Adrenal gland (tissue), 5 donors: ENCODE measurements at regions not wholly inside any gene's neighbourhood (a gene's known extent, or its start where the extent isn't known, plus 50 kb on each side); places are given as distances from the start of the nearest gene placed in this dataset.

Experiments used
- CTCF ChIP-seq, 6 experiments: fragments of 450-650 bp in 4 of 6; fragments of 200-600 bp in 2 of 6; sonication (generic) in 1 of 6; IDR thresholded peaks; 1 replicate in 5 of 6; 2 replicates in 1 of 6; pipeline versions ENCODE4 v1.5.1 to v1.8.0; 2016 to 2021; ENCODE audit warnings: antibody characterized with exemption in 6 of 6, mild to moderate bottlenecking in 2 of 6, moderate library complexity in 1 of 6
- POLR2A ChIP-seq, 2 donors: fragments of 450-650 bp; IDR thresholded peaks; one replicate each; pipeline ENCODE4 v1.6.1; 2017; ENCODE audit warnings: antibody characterized with exemption in 2 of 2, mild to moderate bottlenecking in 2 of 2, moderate library complexity in 1 of 2
- donor health status: DM: no; HTN: no; CAD: no.

- TF ChIP-seq CTCF (IDR thresholded peaks at IDR 0.05) = no peak
- TF ChIP-seq POLR2A (IDR thresholded peaks at IDR 0.05) = no peak
Observed at GRCh38 chr1:59046134-59046533, 250.8 kb upstream of the FGGY start.
